CD4-positive, alpha-beta T cell treated with Interleukin-17A for 1 hour (primary cell): ENCODE measurements at regions not wholly inside any gene's neighbourhood (a gene's known extent, or its start where the extent isn't known, plus 50 kb on each side); places are given as distances from the start of the nearest gene placed in this dataset.
"Not testable (repeated sequence)": the region's sequence is repeated elsewhere in the genome, so short reads cannot be mapped to it uniquely, and the experiment has no call there.

ENCODE experiments used
- DNase-seq: peaks from one replicate; pipeline ENCODE4 v3.0.0-alpha.2; 2020

- DNase-seq: no peak
These were observed 155.7 kb upstream of the SH3BP4 start for GRCh38 chr2:234796045-234796591.

- DNase-seq: no peak
These were observed 156.4 kb upstream of the SH3BP4 start for GRCh38 chr2:234795272-234795920.

GRCh38 chr2:234794866-234795265 is 157.0 kb upstream of the SH3BP4 start:
- DNase-seq: no peak

DNA sequence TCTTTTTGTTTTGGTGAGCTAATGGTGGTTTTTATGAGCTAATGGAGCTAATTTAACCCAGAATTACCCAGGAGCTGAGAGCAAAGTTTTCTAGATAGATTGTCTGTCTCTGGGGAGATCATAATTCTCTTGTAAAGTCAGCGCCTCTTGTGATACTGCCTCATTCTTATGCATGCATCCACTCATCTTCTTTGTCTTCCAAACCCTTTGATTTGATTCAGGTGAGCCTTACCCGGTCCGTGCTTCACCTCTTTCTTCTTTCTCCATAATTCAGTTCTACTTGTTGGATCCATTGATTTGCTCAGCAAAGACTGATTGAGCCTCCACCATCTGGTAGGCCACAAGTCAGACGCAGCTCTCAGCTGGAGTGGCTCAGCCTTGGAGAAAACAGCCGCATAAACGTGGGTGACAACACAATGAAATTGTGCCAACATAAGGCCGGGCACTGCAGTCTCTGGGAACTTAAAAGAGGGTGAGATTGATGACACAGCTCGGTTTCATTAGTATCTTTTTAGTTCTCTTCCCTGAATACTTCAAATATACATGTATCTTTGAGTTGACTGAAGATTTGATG is 158.5 kb upstream of the SH3BP4 start:
- DNase-seq: no peak

GRCh38 chr2:234792621-234793022 is 159.2 kb upstream of the SH3BP4 start:
- no peak for DNase-seq

GRCh38 chr2:234792096-234792495 is 159.7 kb upstream of the SH3BP4 start:
- DNase-seq: not testable (repeated sequence)

DNA sequence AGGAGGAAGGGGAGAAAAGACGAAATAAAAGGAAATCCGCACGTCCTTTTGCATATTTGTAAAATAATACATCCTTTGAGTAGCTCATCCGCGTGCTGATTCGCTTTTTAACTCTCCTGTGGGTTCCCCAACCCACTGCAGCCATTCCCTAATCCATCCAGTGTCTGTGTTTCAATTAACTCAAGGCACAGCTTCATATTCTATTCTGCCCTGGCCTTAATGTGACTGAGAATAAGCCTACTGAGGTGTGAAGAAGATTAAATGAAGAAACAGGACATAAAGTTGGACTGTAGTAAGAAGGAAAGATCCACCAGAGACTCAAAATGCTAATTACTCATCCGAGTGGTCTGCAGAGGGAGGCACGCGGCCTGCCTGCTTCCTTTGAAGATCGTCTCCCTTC is 161.4 kb upstream of the SH3BP4 start:
- DNase-seq: no peak

DNA sequence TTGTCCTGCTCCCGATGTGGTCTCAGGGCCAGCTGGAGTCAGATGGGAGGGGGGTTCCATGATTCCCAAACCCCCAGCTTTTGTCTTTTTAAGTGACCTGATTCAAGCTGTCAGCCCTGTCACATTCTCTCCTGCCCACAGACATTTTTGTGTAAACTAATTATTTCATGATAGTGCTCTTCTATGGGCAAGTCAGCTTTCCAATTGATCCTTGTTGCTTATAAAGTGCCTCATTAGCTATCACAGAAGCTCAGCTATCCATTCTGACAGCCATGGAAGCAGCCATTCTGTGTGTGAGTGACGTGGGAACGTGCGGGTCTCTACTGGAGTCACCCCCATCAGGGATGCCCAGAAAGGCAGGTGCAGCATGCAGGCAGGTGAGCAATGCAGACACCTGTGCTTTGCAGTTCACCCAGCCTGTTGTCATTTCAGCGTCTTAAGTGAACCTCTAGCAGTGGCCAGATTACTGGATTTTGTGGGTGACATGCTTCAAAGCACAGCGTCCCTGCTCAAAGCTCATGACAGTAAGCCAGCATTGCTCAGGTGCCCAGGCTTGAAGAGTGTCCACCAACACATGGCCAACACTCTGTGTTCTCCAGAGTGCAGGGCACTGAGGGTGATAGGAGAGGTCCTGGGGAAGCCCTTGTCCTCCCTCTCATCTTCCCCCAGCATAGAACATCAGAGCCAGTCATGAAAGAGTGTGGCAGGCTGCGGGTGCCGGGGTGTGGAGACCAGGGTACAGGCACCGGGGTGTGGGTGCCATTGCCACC is 162.1 kb upstream of the SH3BP4 start:
- no peak for DNase-seq

DNA sequence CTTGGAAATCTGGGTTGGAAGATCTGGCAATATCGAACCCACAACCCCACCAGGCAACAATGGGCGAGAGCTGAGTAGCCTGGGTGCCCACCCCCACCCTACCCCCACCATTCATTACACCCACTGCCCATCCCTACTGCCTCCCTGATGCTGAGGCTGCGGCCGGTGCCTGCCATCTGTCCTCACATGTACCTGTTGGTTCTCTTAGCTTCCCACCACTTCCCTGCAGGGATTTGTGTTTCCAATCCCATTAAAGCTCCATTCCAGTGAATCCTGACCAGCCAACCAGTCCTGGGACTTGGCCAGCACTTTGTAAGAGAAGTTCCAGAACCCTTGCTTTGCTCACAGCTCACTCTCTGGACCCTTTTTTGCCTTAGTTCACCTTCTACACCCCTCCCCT is 163.0 kb upstream of the SH3BP4 start:
- DNase-seq: no peak

DNA sequence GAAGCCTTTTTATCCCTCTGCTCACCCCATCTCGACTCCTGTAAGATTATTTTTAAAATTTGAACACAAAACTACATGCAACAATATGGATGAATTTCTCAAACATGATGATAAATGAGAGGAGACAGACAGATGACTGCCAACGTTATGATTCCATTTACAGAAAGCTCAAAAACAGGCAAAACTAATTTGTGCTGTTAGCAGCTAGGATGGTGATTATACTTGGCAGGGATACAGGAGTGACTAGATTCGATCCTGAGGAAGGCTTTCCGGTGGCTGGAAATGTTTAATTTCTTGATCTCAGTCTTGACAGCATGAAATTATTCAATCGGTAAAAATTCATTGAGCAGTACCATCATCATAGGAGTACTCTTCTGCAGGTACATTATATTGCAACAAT is 163.4 kb upstream of the SH3BP4 start:
- no peak for DNase-seq

GRCh38 chr2:234787114-234787513 is 164.7 kb upstream of the SH3BP4 start:
- DNase-seq: no peak

GRCh38 chr2:234773764-234774409 is 177.9 kb upstream of the SH3BP4 start:
- no peak for DNase-seq

- no peak for DNase-seq
These were observed 178.7 kb upstream of the SH3BP4 start for GRCh38 chr2:234773129-234773528.

GRCh38 chr2:234772733-234773060 is 179.1 kb upstream of the SH3BP4 start:
- no peak for DNase-seq

GRCh38 chr2:234771980-234772732 is 179.7 kb upstream of the SH3BP4 start:
- no peak for DNase-seq

DNA sequence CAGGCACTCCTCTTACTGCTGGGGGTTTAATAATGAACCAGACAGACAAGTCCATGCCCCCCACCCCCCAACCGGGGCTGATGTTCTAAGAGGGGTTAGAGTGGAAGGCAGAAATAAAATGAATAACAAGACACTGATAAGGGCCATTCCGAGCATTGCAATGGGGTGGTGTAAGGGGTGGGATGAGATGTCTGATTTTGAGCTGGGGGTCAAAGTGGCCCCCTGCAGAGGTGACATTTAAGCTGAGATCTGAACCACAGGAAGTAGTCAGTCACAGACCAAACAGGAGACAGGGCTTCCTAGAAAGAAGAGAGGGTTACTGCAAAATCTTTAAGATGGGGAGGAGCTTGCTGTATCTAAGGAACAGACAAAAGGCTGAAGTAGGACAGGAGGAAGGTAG is 180.6 kb upstream of the SH3BP4 start:
- DNase-seq: no peak

- DNase-seq: no peak
These were observed 181.1 kb upstream of the SH3BP4 start for GRCh38 chr2:234770715-234771141.

- no peak for DNase-seq
These were observed 181.7 kb upstream of the SH3BP4 start for GRCh38 chr2:234770031-234770506.

DNA sequence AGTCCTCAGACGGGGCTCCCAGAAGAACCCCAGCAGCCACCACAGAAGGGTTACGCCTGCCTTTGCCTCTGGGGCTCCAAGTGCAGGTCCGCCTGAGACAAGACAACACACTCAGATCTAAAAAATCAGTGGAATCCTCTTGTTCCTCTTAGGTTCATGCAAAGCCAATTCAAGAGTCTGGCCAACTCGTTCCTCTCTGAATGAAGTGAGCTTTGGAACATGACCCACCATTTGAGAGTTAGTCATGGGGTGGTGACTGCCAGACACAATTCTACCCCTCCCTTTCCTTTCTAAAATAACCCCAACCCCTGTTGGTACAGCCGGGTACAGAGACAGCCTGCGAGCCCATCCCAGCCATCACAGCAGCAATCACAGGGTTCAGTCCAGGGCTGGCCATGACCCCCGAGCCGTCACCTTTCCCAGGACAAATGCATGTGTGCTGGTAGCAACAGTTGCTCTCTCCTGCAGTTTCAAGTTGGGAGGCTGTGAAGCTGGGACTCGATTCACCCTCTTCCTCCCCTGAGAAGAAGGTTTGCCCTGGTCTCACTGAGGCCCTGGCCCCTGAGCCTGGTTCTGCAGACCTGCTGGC is 183.1 kb upstream of the SH3BP4 start:
- DNase-seq: no peak

GRCh38 chr2:234765279-234765678 is 186.5 kb upstream of the SH3BP4 start:
- no peak for DNase-seq

GRCh38 chr2:234764372-234764771 is 187.4 kb upstream of the SH3BP4 start:
- DNase-seq: no peak
